Vagina (tissue), 2 donors: ENCODE measurements at regions not wholly inside any gene's neighbourhood (a gene's known extent, or its start where the extent isn't known, plus 50 kb on each side); places are given as distances from the start of the nearest gene placed in this dataset.

ENCODE experiments used
- POLR2A ChIP-seq, 2 donors: fragments of 450-650 bp; IDR thresholded peaks; one replicate each; pipeline ENCODE4 v1.6.1; 2017; ENCODE audit warnings: antibody characterized with exemption in 2 of 2, mild to moderate bottlenecking in 2 of 2, moderate library complexity in 2 of 2
- TF ChIP-seq, protein P1 (sequence below), 3 experiments: fragments of 450-650 bp in 2 of 3; fragments of 200-600 bp in 1 of 3; sonication (generic) in 1 of 3; IDR thresholded peaks; one replicate each; pipeline ENCODE4 v1.5.1; 2017 to 2019; ENCODE audit warnings: antibody characterized with exemption in 3 of 3, mild to moderate bottlenecking in 2 of 3, moderate library complexity in 2 of 3

DNA sequence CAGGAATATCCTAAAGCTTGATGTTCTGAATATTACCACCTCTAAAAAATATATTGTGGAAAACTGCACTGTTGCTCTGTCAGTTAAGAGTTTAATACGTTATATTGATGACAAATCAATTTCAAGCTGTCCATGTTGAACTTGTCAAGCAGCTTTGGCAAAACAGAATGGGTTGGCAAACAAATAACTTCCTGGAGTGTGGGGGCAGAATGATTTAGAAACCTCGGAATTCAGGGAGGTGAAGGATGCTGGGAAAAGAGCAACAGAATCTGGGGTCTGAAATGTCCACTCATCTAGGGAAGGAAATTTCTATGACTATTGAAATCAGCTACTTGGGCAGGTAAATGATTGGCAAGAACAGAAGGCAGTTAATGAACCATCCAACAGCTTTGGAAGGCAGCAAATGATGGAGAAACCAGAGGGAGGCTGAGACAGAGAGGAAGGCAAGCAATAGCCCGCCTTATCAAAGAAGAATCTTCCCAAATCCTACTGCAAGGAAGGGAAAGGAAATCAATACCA lies 95.1 kb upstream of the PALS2 start:
- TF ChIP-seq, protein P1, sequence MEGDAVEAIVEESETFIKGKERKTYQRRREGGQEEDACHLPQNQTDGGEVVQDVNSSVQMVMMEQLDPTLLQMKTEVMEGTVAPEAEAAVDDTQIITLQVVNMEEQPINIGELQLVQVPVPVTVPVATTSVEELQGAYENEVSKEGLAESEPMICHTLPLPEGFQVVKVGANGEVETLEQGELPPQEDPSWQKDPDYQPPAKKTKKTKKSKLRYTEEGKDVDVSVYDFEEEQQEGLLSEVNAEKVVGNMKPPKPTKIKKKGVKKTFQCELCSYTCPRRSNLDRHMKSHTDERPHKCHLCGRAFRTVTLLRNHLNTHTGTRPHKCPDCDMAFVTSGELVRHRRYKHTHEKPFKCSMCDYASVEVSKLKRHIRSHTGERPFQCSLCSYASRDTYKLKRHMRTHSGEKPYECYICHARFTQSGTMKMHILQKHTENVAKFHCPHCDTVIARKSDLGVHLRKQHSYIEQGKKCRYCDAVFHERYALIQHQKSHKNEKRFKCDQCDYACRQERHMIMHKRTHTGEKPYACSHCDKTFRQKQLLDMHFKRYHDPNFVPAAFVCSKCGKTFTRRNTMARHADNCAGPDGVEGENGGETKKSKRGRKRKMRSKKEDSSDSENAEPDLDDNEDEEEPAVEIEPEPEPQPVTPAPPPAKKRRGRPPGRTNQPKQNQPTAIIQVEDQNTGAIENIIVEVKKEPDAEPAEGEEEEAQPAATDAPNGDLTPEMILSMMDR (IDR thresholded peaks at IDR 0.05) = no peak
- TF ChIP-seq POLR2A (IDR thresholded peaks at IDR 0.05) = no peak
